ENCODE measurements at regions not wholly inside any gene's neighbourhood (a gene's known extent, or its start where the extent isn't known, plus 50 kb on each side); places are given as distances from the start of the nearest gene placed in this dataset.

DNA sequence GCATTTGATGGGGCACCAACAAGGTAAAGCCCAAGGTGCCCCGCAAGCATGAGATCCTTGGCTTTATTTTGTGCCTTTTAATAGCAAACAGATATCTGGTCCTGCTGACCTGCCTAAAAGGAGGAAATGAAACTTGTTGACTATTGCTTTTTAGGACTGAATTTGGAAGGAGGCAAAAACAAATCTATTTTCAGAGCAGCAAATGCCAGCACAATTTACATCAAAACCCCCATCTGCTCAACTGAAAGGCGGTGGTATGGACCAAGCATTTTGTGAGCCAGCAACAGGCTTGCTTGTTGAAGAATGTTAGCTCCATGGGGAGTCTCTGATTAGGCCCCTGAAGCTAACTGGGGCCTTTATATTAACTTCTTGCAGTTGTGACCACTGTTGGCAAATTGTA, 192.6 kb upstream of the E2F8 start:
- in situ Hi-C loops (cut with MboI): no loop called here
- Histone ChIP-seq H3K36me3 (ENCODE audit: control insufficient read depth, insufficient read depth, low read length) (no peaks in the 10 kb centered on the region), H3K9me3 (replicated peaks; ENCODE audit: control insufficient read depth, insufficient read depth, low read depth, low read length) (no peaks in the 10 kb centered on the region), H4K20me1 (replicated peaks; ENCODE audit: control insufficient read depth, insufficient read depth, low read length) (no peaks in the 10 kb centered on the region), H3K4me1 (replicated peaks in 1 of 2; ENCODE audit: control insufficient read depth in 2 of 2, insufficient read depth in 2 of 2, low read length in 2 of 2) (no peaks in the 10 kb centered on the region), H3K4me3 (no peak overlapping the region), H3K27me3 (ENCODE audit: control insufficient read depth in 2 of 2, insufficient read depth in 2 of 2, low read length in 2 of 2) (peaks cover 6 to 21% of the 10 kb centered on the region in 2 experiments), H3K9ac (ENCODE audit: insufficient read depth in 1 of 2, low read depth in 2 of 2, low read length in 2 of 2) (no peak overlapping the region), H3K27ac (ENCODE audit: extremely low read depth, low read depth, low read length) (no peak overlapping the region), H3K4me2 (ENCODE audit: insufficient read depth, low read length) (no peak overlapping the region), H3K79me2 (ENCODE audit: control insufficient read depth, insufficient read depth, low read length) (no peaks in the 10 kb centered on the region), H2AFZ (ENCODE audit: low read depth, low read length) (no peak overlapping the region), H3K9me1 (ENCODE audit: control insufficient read depth, insufficient read depth, low read length) (no peaks in the 10 kb centered on the region)
- no peak for DNase-seq (ENCODE audit: extremely low read depth in 1 of 4, low spot score in 3 of 4)
- no peak for ATAC-seq
- POLR2A ChIA-PET: interaction anchor here (0.6 to 1.0 kb wide), 2 partner anchors 10 to 147 kb away, joined by 3 read pairs; no protein-coding TSS in a partner anchor
- FAIRE-seq: no peak
- CTCF ChIA-PET (ENCODE audit: low intra/inter-chr PET ratio): no interaction called here
- WGBS (ENCODE audit: insufficient coverage, low coverage, missing lambda C conversion rate): 0% methylated on average over 2 of the region's 2 CpGs
- BruUV-seq (replicated peaks): no TSS peak
- intact Hi-C loops (cut with micrococcal nuclease): no loop called here
- TF ChIP-seq, protein P1, sequence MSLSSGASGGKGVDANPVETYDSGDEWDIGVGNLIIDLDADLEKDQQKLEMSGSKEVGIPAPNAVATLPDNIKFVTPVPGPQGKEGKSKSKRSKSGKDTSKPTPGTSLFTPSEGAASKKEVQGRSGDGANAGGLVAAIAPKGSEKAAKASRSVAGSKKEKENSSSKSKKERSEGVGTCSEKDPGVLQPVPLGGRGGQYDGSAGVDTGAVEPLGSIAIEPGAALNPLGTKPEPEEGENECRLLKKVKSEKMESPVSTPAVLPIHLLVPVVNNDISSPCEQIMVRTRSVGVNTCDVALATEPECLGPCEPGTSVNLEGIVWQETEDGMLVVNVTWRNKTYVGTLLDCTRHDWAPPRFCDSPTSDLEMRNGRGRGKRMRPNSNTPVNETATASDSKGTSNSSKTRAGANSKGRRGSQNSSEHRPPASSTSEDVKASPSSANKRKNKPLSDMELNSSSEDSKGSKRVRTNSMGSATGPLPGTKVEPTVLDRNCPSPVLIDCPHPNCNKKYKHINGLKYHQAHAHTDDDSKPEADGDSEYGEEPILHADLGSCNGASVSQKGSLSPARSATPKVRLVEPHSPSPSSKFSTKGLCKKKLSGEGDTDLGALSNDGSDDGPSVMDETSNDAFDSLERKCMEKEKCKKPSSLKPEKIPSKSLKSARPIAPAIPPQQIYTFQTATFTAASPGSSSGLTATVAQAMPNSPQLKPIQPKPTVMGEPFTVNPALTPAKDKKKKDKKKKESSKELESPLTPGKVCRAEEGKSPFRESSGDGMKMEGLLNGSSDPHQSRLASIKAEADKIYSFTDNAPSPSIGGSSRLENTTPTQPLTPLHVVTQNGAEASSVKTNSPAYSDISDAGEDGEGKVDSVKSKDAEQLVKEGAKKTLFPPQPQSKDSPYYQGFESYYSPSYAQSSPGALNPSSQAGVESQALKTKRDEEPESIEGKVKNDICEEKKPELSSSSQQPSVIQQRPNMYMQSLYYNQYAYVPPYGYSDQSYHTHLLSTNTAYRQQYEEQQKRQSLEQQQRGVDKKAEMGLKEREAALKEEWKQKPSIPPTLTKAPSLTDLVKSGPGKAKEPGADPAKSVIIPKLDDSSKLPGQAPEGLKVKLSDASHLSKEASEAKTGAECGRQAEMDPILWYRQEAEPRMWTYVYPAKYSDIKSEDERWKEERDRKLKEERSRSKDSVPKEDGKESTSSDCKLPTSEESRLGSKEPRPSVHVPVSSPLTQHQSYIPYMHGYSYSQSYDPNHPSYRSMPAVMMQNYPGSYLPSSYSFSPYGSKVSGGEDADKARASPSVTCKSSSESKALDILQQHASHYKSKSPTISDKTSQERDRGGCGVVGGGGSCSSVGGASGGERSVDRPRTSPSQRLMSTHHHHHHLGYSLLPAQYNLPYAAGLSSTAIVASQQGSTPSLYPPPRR (CRISPR knock-in tag; IDR thresholded peaks at IDR 0.05; ENCODE audit: borderline replicate concordance): no peak
- TF ChIP-seq PCBP1 (IDR thresholded peaks at IDR 0.05; ENCODE audit: low read depth, low read length, poor library complexity, severe bottlenecking): no peak
- no peak for TF ChIP-seq GATAD2B (IDR thresholded peaks at IDR 0.05; ENCODE audit: borderline replicate concordance)
- TF ChIP-seq ZBTB8A (IDR thresholded peaks at IDR 0.05; ENCODE audit: partially characterized antibody): no peak
- TF ChIP-seq ZNF668 (CRISPR knock-in tag; IDR thresholded peaks at IDR 0.05): no peak
- TF ChIP-seq ZNF324 (CRISPR knock-in tag; IDR thresholded peaks at IDR 0.05): no peak
- TF ChIP-seq, protein P2, sequence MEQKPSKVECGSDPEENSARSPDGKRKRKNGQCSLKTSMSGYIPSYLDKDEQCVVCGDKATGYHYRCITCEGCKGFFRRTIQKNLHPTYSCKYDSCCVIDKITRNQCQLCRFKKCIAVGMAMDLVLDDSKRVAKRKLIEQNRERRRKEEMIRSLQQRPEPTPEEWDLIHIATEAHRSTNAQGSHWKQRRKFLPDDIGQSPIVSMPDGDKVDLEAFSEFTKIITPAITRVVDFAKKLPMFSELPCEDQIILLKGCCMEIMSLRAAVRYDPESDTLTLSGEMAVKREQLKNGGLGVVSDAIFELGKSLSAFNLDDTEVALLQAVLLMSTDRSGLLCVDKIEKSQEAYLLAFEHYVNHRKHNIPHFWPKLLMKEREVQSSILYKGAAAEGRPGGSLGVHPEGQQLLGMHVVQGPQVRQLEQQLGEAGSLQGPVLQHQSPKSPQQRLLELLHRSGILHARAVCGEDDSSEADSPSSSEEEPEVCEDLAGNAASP (IDR thresholded peaks at IDR 0.05): no peak
- no peak for TF ChIP-seq NCOA6 (IDR thresholded peaks at IDR 0.05)
- no peak for TF ChIP-seq TFAM (CRISPR knock-in tag; conservative IDR thresholded peaks at IDR 0.05)
- no peak for TF ChIP-seq GTF2F1 (IDR thresholded peaks at IDR 0.05; ENCODE audit: low read depth, low read length)
- no peak for TF ChIP-seq ZNF23 (CRISPR knock-in tag; IDR thresholded peaks at IDR 0.05)
- TF ChIP-seq ZNF232 (CRISPR knock-in tag; IDR thresholded peaks at IDR 0.05): no peak
- TF ChIP-seq, protein P3, sequence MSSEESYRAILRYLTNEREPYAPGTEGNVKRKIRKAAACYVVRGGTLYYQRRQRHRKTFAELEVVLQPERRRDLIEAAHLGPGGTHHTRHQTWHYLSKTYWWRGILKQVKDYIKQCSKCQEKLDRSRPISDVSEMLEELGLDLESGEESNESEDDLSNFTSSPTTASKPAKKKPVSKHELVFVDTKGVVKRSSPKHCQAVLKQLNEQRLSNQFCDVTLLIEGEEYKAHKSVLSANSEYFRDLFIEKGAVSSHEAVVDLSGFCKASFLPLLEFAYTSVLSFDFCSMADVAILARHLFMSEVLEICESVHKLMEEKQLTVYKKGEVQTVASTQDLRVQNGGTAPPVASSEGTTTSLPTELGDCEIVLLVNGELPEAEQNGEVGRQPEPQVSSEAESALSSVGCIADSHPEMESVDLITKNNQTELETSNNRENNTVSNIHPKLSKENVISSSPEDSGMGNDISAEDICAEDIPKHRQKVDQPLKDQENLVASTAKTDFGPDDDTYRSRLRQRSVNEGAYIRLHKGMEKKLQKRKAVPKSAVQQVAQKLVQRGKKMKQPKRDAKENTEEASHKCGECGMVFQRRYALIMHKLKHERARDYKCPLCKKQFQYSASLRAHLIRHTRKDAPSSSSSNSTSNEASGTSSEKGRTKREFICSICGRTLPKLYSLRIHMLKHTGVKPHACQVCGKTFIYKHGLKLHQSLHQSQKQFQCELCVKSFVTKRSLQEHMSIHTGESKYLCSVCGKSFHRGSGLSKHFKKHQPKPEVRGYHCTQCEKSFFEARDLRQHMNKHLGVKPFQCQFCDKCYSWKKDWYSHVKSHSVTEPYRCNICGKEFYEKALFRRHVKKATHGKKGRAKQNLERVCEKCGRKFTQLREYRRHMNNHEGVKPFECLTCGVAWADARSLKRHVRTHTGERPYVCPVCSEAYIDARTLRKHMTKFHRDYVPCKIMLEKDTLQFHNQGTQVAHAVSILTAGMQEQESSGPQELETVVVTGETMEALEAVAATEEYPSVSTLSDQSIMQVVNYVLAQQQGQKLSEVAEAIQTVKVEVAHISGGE (CRISPR knock-in tag; IDR thresholded peaks at IDR 0.05): no peak
- TF ChIP-seq SMAD2 (IDR thresholded peaks at IDR 0.05; ENCODE audit: low read depth, low read length): no peak
- no peak for TF ChIP-seq ERF (CRISPR knock-in tag; IDR thresholded peaks at IDR 0.05)
